ENCODE measurements at regions not wholly inside any gene's neighbourhood (a gene's known extent, or its start where the extent isn't known, plus 50 kb on each side); places are given as distances from the start of the nearest gene placed in this dataset.

- TF ChIP-seq THAP7 (CRISPR knock-in tag; IDR thresholded peaks at IDR 0.05): no peak
- TF ChIP-seq ZNF737 (CRISPR knock-in tag; IDR thresholded peaks at IDR 0.05; ENCODE audit: borderline replicate concordance): no peak
- no peak for TF ChIP-seq NR2F1 (CRISPR knock-in tag; IDR thresholded peaks at IDR 0.05)
- no peak for TF ChIP-seq ATF7-NPFF (CRISPR knock-in tag; IDR thresholded peaks at IDR 0.05; ENCODE audit: low read depth)
- no peak for TF ChIP-seq ZFP37 (CRISPR knock-in tag; IDR thresholded peaks at IDR 0.05; ENCODE audit: borderline replicate concordance)
Observed at GRCh38 chr5:152676196-152676595, 271.1 kb upstream of the NMUR2 start (continued).

- intact Hi-C loops (cut with micrococcal nuclease; ENCODE audit: unreplicated experiment) (no loop called here), in situ Hi-C loops (cut with HindIII; ENCODE audit: extremely low pct_ligation_motif_present, low pct_unique_long_range_greater_than_20kb) (no loop called here)
- no peak overlapping the region for H3K4me2 ChIP-seq (ENCODE audit: low read depth, low read length)
- ChIA-PET POLR2A (no interaction called here), CTCF (ENCODE audit: low intra/inter-chr PET ratio, low total read pairs) (no interaction called here)
- 6% methylated on average over 1 of the region's 1 CpG for WGBS (ENCODE audit: low lambda C conversion rate)
- no peak for DNase-seq (ENCODE audit: low spot score)
- no peak overlapping the region for H3K9ac ChIP-seq (ENCODE audit: insufficient read depth, low read depth, low read length)
- no peak for ATAC-seq
- no peak for FAIRE-seq
- H3K4me1 ChIP-seq (ENCODE audit: insufficient read depth, low read length): no peaks in the 10 kb centered on the region
- no TSS peak for BruUV-seq (replicated peaks)
- H3K4me3 ChIP-seq (replicated peaks in 1 of 3; ENCODE audit: insufficient read depth in 1 of 3, low read depth in 2 of 3, low read length in 3 of 3): no peak overlapping the region
- no peaks in the 10 kb centered on the region for H3K36me3 ChIP-seq (replicated peaks in 1 of 2; ENCODE audit: control insufficient read depth in 1 of 2, insufficient read depth in 2 of 2, low read length in 2 of 2)
- TF ChIP-seq TGIF2 (CRISPR knock-in tag; IDR thresholded peaks at IDR 0.05) (no peak), ZBTB37 (CRISPR knock-in tag; IDR thresholded peaks at IDR 0.05) (no peak), POLR2AphosphoS5 (IDR thresholded peaks at IDR 0.05; ENCODE audit: low read depth, low read length) (no peak), ZNF776 (CRISPR knock-in tag; IDR thresholded peaks at IDR 0.05) (no peak), ZNF281 (CRISPR knock-in tag; IDR thresholded peaks at IDR 0.05; ENCODE audit: borderline replicate concordance) (no peak), KDM5A (IDR thresholded peaks at IDR 0.05; ENCODE audit: borderline replicate concordance, low read length) (no peak), MLX (CRISPR knock-in tag; IDR thresholded peaks at IDR 0.05) (no peak), KDM3A (CRISPR knock-in tag; IDR thresholded peaks at IDR 0.05; ENCODE audit: low read depth) (no peak), DDIT3 (CRISPR knock-in tag; IDR thresholded peaks at IDR 0.05) (no peak)
- no peak overlapping the region for H3K27ac ChIP-seq (ENCODE audit: extremely low read length, insufficient read depth, low read length)
- H2AFZ ChIP-seq (ENCODE audit: low read length): no peak overlapping the region
- no peaks in the 10 kb centered on the region for H3K27me3 ChIP-seq (ENCODE audit: control insufficient read depth in 1 of 2, insufficient read depth in 2 of 2, low read length in 2 of 2)
- no peaks in the 10 kb centered on the region for H4K20me1 ChIP-seq (ENCODE audit: insufficient read depth, low read length)
- no peaks in the 10 kb centered on the region for H3K79me2 ChIP-seq (ENCODE audit: insufficient read depth, low read length)
- H3K9me3 ChIP-seq (ENCODE audit: low read length): peaks cover 95% of the 10 kb centered on the region
Observed at GRCh38 chr5:152683205-152683604, 278.1 kb upstream of the NMUR2 start.
